HCT116 (cell line): ENCODE measurements at regions not wholly inside any gene's neighbourhood (a gene's known extent, or its start where the extent isn't known, plus 50 kb on each side); places are given as distances from the start of the nearest gene placed in this dataset.
"Not testable (repeated sequence)": the region's sequence is repeated elsewhere in the genome, so short reads cannot be mapped to it uniquely, and the experiment has no call there.

Experiments used
- ATAC-seq: fragments of 200-7000 bp; cut with Tn5 transposase; 2 replicates; pipeline ENCODE4 v1.9.1; 2020; ENCODE audit warnings: mild to moderate bottlenecking, moderate library complexity
- BruUV-seq: library from RNA; stranded (reverse); fragments of 400-500 nt; replicated peaks from 2 replicates; lab custom pipeline; 2021; lab: Mats Ljungman, UMichigan
- CTCF ChIA-PET: fragments of 300-600 bp; sonication (Branson Sonifier 250); formaldehyde crosslinking; loops from one replicate; lab custom pipeline; 2021; ENCODE audit warnings: antibody characterized with exemption; lab: Charles Lee
- POLR2A ChIA-PET: fragments of 300-600, 350-600 bp; sonication (Branson Sonifier 250); formaldehyde crosslinking; loops from one replicate; lab custom pipeline; 2021; ENCODE audit warnings: antibody characterized with exemption; lab: Charles Lee
- RAD21 ChIA-PET, 2 experiments: fragments of 300-600 bp; sonication (Branson Sonifier 250); formaldehyde crosslinking; loops; one replicate each; lab custom pipeline; 2023; ENCODE audit warnings: low total read pairs in 2 of 2; ENCODE audit not compliant: uncharacterized antibody in 2 of 2, unreplicated experiment in 2 of 2, low non-redundant PET in 1 of 2; lab: Charles Lee
- DNase-seq: peaks from one replicate; pipeline ENCODE4 v3.0.0-alpha.2; 2010; ENCODE audit warnings: low read depth, low spot score
- H2AFZ ChIP-seq: fragments of 200-600 bp; shearing (Covaris generic), sonication (generic); 2 replicates; pipeline ENCODE4 v1.6.1; 2017; ENCODE audit warnings: low read depth, mixed run types, mixed read lengths, antibody characterized with exemption, low read length; ENCODE audit not compliant: poor library complexity, severe bottlenecking
- H3K27ac ChIP-seq: 2 replicates; pipeline ENCODE4 v1.5.1; 2012; ENCODE audit warnings: low read depth, low read length
- H3K27me3 ChIP-seq: fragments of 200-600 bp; sonication (generic); 2 replicates; pipeline ENCODE4 v1.6.1; 2016; ENCODE audit warnings: mixed run types, low read length, mixed read lengths; ENCODE audit not compliant: insufficient read depth
- H3K36me3 ChIP-seq, 2 experiments: fragments of 200-500 bp in 1 of 2; fragments of 200-600 bp in 1 of 2; sonication (Bioruptor generic) in 1 of 2; sonication (generic) in 1 of 2; 2 replicates each; pipeline versions ENCODE4 v1.5.1 to v1.6.1; 2014 to 2016; ENCODE audit warnings: low read length in 2 of 2, inconsistent platforms in 1 of 2, mixed read lengths in 1 of 2, mixed run types in 1 of 2; ENCODE audit not compliant: insufficient read depth in 2 of 2, control insufficient read depth in 1 of 2
- H3K4me1 ChIP-seq, 2 experiments: fragments of 200-600 bp in 1 of 2; sonication (generic) in 1 of 2; 2 replicates each; pipeline versions ENCODE4 v1.5.1 to v1.6.1; 2012 to 2017; ENCODE audit warnings: low read length in 2 of 2, inconsistent platforms in 1 of 2, mild to moderate bottlenecking in 1 of 2, mixed read lengths in 1 of 2, mixed run types in 1 of 2, moderate library complexity in 1 of 2; ENCODE audit not compliant: insufficient read depth in 2 of 2, control insufficient read depth in 1 of 2
- H3K4me2 ChIP-seq: fragments of 200-600 bp; sonication (generic); 2 replicates; pipeline ENCODE4 v1.6.1; 2017; ENCODE audit warnings: mixed run types, low read length, mixed read lengths
- H3K4me3 ChIP-seq, 2 experiments: fragments of 200-600 bp in 1 of 2; sonication (generic) in 1 of 2; replicated peaks in 1 of 2; 2 replicates each; pipeline ENCODE4 v1.5.1; 2011 to 2016; ENCODE audit warnings: low read length in 2 of 2, control low read depth in 1 of 2, low read depth in 1 of 2, mild to moderate bottlenecking in 1 of 2, mixed read lengths in 1 of 2, mixed run types in 1 of 2
- H3K79me2 ChIP-seq: fragments of 200-600 bp; sonication (generic); 2 replicates; pipeline ENCODE4 v1.6.1; 2017; ENCODE audit warnings: mild to moderate bottlenecking, mixed run types, low read length, moderate library complexity, mixed read lengths; ENCODE audit not compliant: insufficient read depth
- H3K9ac ChIP-seq: fragments of 200-600 bp; sonication (generic); 2 replicates; pipeline ENCODE4 v1.6.1; 2016; ENCODE audit warnings: low read length, mixed read lengths
- H3K9me2 ChIP-seq: fragments of 200-600 bp; sonication (generic), shearing (Covaris generic); 2 replicates; pipeline ENCODE4 v1.6.1; 2017; ENCODE audit warnings: mixed run types, mild to moderate bottlenecking, moderate library complexity; ENCODE audit not compliant: insufficient read depth
- H3K9me3 ChIP-seq, 2 experiments: fragments of 200-500 bp in 1 of 2; fragments of 200-600 bp in 1 of 2; sonication (Bioruptor generic) in 1 of 2; sonication (generic) in 1 of 2; 2 replicates each; pipeline ENCODE4 v1.6.1; 2014 to 2017; ENCODE audit warnings: low read length in 2 of 2, mixed read lengths in 2 of 2, inconsistent platforms in 1 of 2, low read depth in 1 of 2, mild to moderate bottlenecking in 1 of 2, mixed run types in 1 of 2, moderate library complexity in 1 of 2; ENCODE audit not compliant: control insufficient read depth in 1 of 2, insufficient read depth in 1 of 2
- H4K20me1 ChIP-seq: fragments of 200-600 bp; sonication (generic), shearing (Covaris generic); 2 replicates; pipeline ENCODE4 v1.6.1; 2017; ENCODE audit warnings: mixed run types, mild to moderate bottlenecking, moderate library complexity; ENCODE audit not compliant: insufficient read depth
- CEBPB ChIP-seq: IDR thresholded peaks from 2 replicates; pipeline ENCODE4 v1.6.1; 2012; ENCODE audit warnings: low read depth
- CTCF ChIP-seq, 3 experiments: fragments of 200-600 bp in 1 of 3; sonication (generic) in 1 of 3; IDR thresholded peaks in 2 of 3; conservative IDR thresholded peaks in 1 of 3; 2 replicates each; pipeline ENCODE4 v1.5.1; 2012 to 2017; ENCODE audit warnings: low read depth in 2 of 3, low read length in 2 of 3, antibody characterized with exemption in 1 of 3, borderline replicate concordance in 1 of 3, control low read depth in 1 of 3, mild to moderate bottlenecking in 1 of 3, mixed read lengths in 1 of 3, mixed run types in 1 of 3, moderate library complexity in 1 of 3; ENCODE audit not compliant: insufficient read depth in 1 of 3
- ELF1 ChIP-seq: IDR thresholded peaks from 2 replicates; pipeline ENCODE4 v1.6.1; 2012; ENCODE audit warnings: low read depth, borderline replicate concordance
- EZH2 ChIP-seq: fragments of 200-600 bp; sonication (generic); IDR thresholded peaks from 2 replicates; pipeline ENCODE4 v1.6.1; 2017; ENCODE audit warnings: antibody characterized with exemption, mixed run types
- EZH2phosphoT487 ChIP-seq: fragments of 200-600 bp; IDR thresholded peaks from 2 replicates; pipeline ENCODE4 v1.6.1; 2018; ENCODE audit warnings: antibody characterized with exemption, borderline replicate concordance
- FOSL1 ChIP-seq: IDR thresholded peaks from 2 replicates; pipeline ENCODE4 v1.6.1; 2012; ENCODE audit warnings: low read depth
- JUND ChIP-seq: IDR thresholded peaks from 2 replicates; pipeline ENCODE4 v1.6.1; 2012
- POLR2AphosphoS5 ChIP-seq: IDR thresholded peaks from 2 replicates; pipeline ENCODE4 v1.6.1; 2011; ENCODE audit warnings: mild to moderate bottlenecking, low read depth, low read length, moderate library complexity
- RAD21 ChIP-seq: IDR thresholded peaks from 2 replicates; pipeline ENCODE4 v1.6.1; 2012; ENCODE audit warnings: low read depth, mild to moderate bottlenecking
- SP1 ChIP-seq: IDR thresholded peaks from 2 replicates; pipeline ENCODE4 v1.6.1; 2012; ENCODE audit warnings: low read depth
- SRF ChIP-seq: IDR thresholded peaks from 2 replicates; pipeline ENCODE4 v1.6.1; 2012; ENCODE audit warnings: low read depth
- YY1 ChIP-seq: IDR thresholded peaks from 2 replicates; pipeline ENCODE4 v1.6.1; 2011; ENCODE audit warnings: low read length, low read depth, moderate library complexity, mild to moderate bottlenecking; ENCODE audit not compliant: insufficient replicate concordance; ENCODE audit errors: extremely low read depth
- ZBTB33 ChIP-seq: IDR thresholded peaks from 2 replicates; pipeline ENCODE4 v1.6.1; 2011; ENCODE audit warnings: mild to moderate bottlenecking, low read length, moderate library complexity; ENCODE audit not compliant: insufficient replicate concordance; ENCODE audit errors: extremely low read depth
- ZNF274 ChIP-seq: fragments of 200-500 bp; sonication (Bioruptor generic); IDR thresholded peaks from 2 replicates; pipeline ENCODE4 v1.6.1; 2014; ENCODE audit warnings: mild to moderate bottlenecking, low read depth, low read length, inconsistent platforms
- intact Hi-C: fragments of 100-400 bp; cut with micrococcal nuclease; formaldehyde crosslinking; loops from 2 replicates; pipeline ENCODE4 v1.10.0; 2022

GRCh38 chr3:130831719-130832400, 62.0 kb upstream of the ATP2C1 start:
- no peak overlapping the region for H3K4me2 ChIP-seq
- H3K4me3 ChIP-seq, result no peak overlapping the region
- intact Hi-C loops, result no loop called here

GRCh38 chr3:130832401-130832746, 61.5 kb upstream of the ATP2C1 start:
- CTCF ChIA-PET, DNase-seq, H3K9ac ChIP-seq, H3K36me3 ChIP-seq, H2AFZ ChIP-seq, H3K27ac ChIP-seq, H4K20me1 ChIP-seq, H3K4me3 ChIP-seq, BruUV-seq, POLR2A ChIA-PET, H3K27me3 ChIP-seq, intact Hi-C loops, RAD21 ChIA-PET, H3K9me3 ChIP-seq, H3K9me2 ChIP-seq, H3K4me1 ChIP-seq, H3K79me2 ChIP-seq, ATAC-seq, H3K4me2 ChIP-seq: not testable (repeated sequence)

More at GRCh38 chr3:130831719-130832400, 62.0 kb upstream of the ATP2C1 start:
- Histone ChIP-seq H3K4me1 (no peaks in the 10 kb centered on the region), H4K20me1 (no peaks in the 10 kb centered on the region), H3K27me3 (peaks cover 9% of the 10 kb centered on the region), H3K9me3 (no peaks in the 10 kb centered on the region), H3K27ac (no peak overlapping the region), H3K36me3 (no peaks in the 10 kb centered on the region), H2AFZ (no peak overlapping the region), H3K9ac (no peak overlapping the region), H3K79me2 (no peaks in the 10 kb centered on the region), H3K9me2 (no peaks in the 10 kb centered on the region)
- no TSS peak for BruUV-seq
- ATAC-seq, result no peak
- RAD21 ChIA-PET, result no interaction called here
- POLR2A ChIA-PET, result no interaction called here
- DNase-seq, result no peak
- CTCF ChIA-PET, result no interaction called here
- no peak for TF ChIP-seq JUND
- TF ChIP-seq ZNF274, result no peak
- TF ChIP-seq YY1, result no peak
- TF ChIP-seq CTCF (IDR thresholded peaks at IDR 0.05 in 2 of 3, conservative IDR thresholded peaks at IDR 0.05 in 1 of 3; ENCODE audit: borderline replicate concordance in 1 of 3, insufficient read depth in 1 of 3, low read depth in 2 of 3, low read length in 2 of 3), result no peak
- TF ChIP-seq RAD21, result no peak
- TF ChIP-seq ZBTB33, result no peak
- TF ChIP-seq SRF, result no peak
- no peak for TF ChIP-seq ELF1
- TF ChIP-seq SP1, result no peak
- no peak for TF ChIP-seq FOSL1
- TF ChIP-seq POLR2AphosphoS5, result no peak
- no peak for TF ChIP-seq CEBPB
- TF ChIP-seq EZH2, result no peak
- no peak for TF ChIP-seq EZH2phosphoT487
